Neural crest cell (in vitro differentiated cells): ENCODE measurements at regions not wholly inside any gene's neighbourhood (a gene's known extent, or its start where the extent isn't known, plus 50 kb on each side); places are given as distances from the start of the nearest gene placed in this dataset.
A peak's percentile ranks its signal among the peaks of the same experiment; 100 is the strongest.

Experiments
- DNase-seq: peaks from one replicate; pipeline ENCODE4 v3.0.0; 2021; ENCODE audit warnings: low read depth, mixed read lengths, low spot score
- H3K27ac Mint-ChIP-seq: one replicate; pipeline ENCODE4 v1.8.0; 2021; ENCODE audit warnings: mild to moderate bottlenecking, mixed read lengths; ENCODE audit not compliant: unreplicated experiment
- H3K27me3 Mint-ChIP-seq: 2 replicates; pipeline ENCODE4 v1.8.0; 2021; ENCODE audit warnings: low read depth, mild to moderate bottlenecking, mixed read lengths
- H3K36me3 Mint-ChIP-seq: 2 replicates; pipeline ENCODE4 v1.8.0; 2021; ENCODE audit warnings: low read depth, mild to moderate bottlenecking, mixed read lengths
- H3K4me1 Mint-ChIP-seq: 2 replicates; pipeline ENCODE4 v1.8.0; 2021; ENCODE audit warnings: mixed read lengths
- H3K4me3 Mint-ChIP-seq: one replicate; pipeline ENCODE4 v1.8.0; 2021; ENCODE audit warnings: mild to moderate bottlenecking, mixed read lengths
- H3K9me3 Mint-ChIP-seq: 2 replicates; pipeline ENCODE4 v1.8.0; 2021; ENCODE audit warnings: mixed read lengths
- CTCF ChIP-seq: fragments of 200-600 bp; sonication (generic); conservative IDR thresholded peaks from 2 replicates; pipeline ENCODE4 v1.5.0; 2021; ENCODE audit warnings: antibody characterized with exemption, mild to moderate bottlenecking

DNA sequence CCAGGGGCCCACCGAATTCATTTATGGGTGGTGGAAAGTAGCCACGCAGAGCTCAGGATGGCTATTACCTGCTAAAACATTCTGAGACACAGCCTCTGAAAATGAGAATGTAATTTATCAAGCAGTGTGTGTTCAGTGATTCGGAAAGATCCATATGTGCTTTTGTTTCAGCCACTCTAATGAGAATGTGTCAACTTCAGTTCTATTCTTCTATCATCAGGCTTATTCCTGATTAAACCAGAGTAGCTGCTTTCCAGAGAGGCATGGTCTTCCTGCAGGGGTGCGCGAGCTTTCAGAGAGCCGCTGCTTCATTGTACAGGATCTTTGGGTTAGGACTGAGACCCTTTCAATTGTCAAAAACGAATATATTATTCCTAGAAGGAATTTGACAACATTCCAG is 167.6 kb downstream of the OTUD1 start:
- no peak for DNase-seq
- Mint-ChIP-seq H3K27me3 (no peaks in the 10 kb centered on the region), H3K27ac (no peak overlapping the region), H3K4me1 (peaks cover 9% of the 10 kb centered on the region), H3K9me3 (no peaks in the 10 kb centered on the region), H3K36me3 (no peaks in the 10 kb centered on the region), H3K4me3 (no peak overlapping the region)
- no peak for TF ChIP-seq CTCF

- no peak overlapping the region for H3K27ac Mint-ChIP-seq
- no peak overlapping the region for H3K4me3 Mint-ChIP-seq
- DNase-seq, result no peak
- no peaks in the 10 kb centered on the region for H3K36me3 Mint-ChIP-seq
- no peaks in the 10 kb centered on the region for H3K9me3 Mint-ChIP-seq
- H3K27me3 Mint-ChIP-seq, result no peaks in the 10 kb centered on the region
- no peak for TF ChIP-seq CTCF
- peaks cover 18% of the 10 kb centered on the region for H3K4me1 Mint-ChIP-seq
These were observed 170.1 kb downstream of the OTUD1 start for GRCh38 chr10:23608926-23609325.

- Mint-ChIP-seq H3K4me1 (peaks cover 18% of the 10 kb centered on the region), H3K27me3 (no peaks in the 10 kb centered on the region), H3K9me3 (no peaks in the 10 kb centered on the region), H3K27ac (peak overlapping the region; percentile 81), H3K4me3 (peak overlapping the region; percentile 26), H3K36me3 (no peaks in the 10 kb centered on the region)
- no peak for DNase-seq
- TF ChIP-seq CTCF, result no peak
These were observed 171.9 kb downstream of the OTUD1 start for GRCh38 chr10:23610626-23611307.

DNA sequence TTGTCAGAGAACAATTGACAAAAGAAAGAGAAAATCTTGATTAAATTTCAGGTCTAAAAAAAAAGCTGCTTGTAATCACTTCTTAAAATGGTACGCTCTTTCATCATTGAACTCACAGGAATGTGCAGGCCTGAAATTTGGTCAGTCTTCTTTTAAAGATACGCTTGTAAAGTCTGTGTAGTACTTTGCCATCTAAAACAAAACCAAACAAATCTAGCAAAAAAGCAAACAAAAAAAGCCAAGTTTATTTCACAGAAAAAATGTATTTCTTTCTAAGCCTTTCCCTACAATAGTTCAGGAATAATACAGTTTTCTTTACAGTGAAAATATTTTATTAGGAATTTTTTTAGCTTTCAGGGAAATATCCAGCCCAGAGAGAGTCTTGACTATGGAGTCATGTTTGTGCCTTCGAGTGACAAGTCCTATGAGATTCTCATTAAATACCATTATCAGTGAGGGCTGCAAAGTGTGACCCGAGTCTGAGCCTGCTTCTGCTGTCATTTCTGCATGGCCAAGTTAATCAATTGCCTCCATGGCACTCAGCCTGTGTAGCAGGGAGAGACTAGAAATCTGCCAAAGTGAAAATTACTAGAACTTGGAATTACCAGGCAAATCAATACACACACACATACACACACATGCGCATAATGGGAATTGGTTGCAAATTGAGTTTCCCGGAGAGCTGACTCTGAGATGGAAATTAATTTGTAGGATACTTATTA is 172.6 kb downstream of the OTUD1 start:
- Mint-ChIP-seq H3K4me3 (peak overlapping the region; percentile 26), H3K4me1 (peaks cover 18% of the 10 kb centered on the region), H3K27me3 (no peaks in the 10 kb centered on the region), H3K36me3 (no peaks in the 10 kb centered on the region), H3K9me3 (no peaks in the 10 kb centered on the region), H3K27ac (peak overlapping the region; percentile 81)
- no peak for TF ChIP-seq CTCF
- DNase-seq, result no peak

DNA sequence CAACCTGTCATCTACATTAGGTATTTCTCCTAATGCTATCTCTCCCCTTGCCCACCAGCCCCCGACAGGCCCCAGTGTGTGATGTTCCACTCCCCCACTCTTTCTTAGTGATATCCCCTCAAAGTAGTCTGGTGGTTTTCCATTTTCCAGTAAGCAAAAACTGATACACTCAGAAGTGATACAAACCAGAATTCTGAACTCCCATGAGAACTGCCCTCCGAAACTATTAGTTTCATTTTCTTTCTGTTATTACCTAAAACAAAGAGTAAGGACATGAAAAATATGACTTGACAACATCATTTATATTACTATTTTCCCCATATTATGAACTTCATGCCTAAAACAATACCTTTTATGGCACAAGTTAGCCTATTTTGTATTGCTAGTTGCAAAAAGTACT is 175.0 kb downstream of the OTUD1 start:
- Mint-ChIP-seq H3K27me3 (no peaks in the 10 kb centered on the region), H3K36me3 (no peaks in the 10 kb centered on the region), H3K27ac (no peak overlapping the region), H3K4me1 (peaks cover 18% of the 10 kb centered on the region), H3K4me3 (no peak overlapping the region), H3K9me3 (no peaks in the 10 kb centered on the region)
- DNase-seq, result no peak
- no peak for TF ChIP-seq CTCF
